Lung (tissue), 11 donors: ENCODE measurements at regions not wholly inside any gene's neighbourhood (a gene's known extent, or its start where the extent isn't known, plus 50 kb on each side); places are given as distances from the start of the nearest gene placed in this dataset.

Experiments used
- ATAC-seq: fragments of 200-7000 bp; cut with Tn5 transposase; one replicate; pipeline ENCODE4 v1.9.1; 2020; ENCODE audit warnings: moderate number of reproducible peaks; ENCODE audit not compliant: insufficient read depth, low FRiP score
- DNase-seq, 3 donors: peaks; one replicate each; pipeline ENCODE4 v3.0.0-alpha.2; 2013 to 2017
- H3K27ac ChIP-seq, 2 donors: one replicate each; pipeline ENCODE4 v1.5.1; 2013; ENCODE audit warnings: mild to moderate bottlenecking in 2 of 2, moderate library complexity in 2 of 2, control low read depth in 1 of 2, inconsistent platforms in 1 of 2, low read depth in 1 of 2, low read length in 1 of 2
- H3K27me3 ChIP-seq, 3 donors: one replicate each; pipeline ENCODE4 v1.5.1; 2013; ENCODE audit warnings: low read length in 2 of 3; ENCODE audit not compliant: control insufficient read depth in 3 of 3, insufficient read depth in 3 of 3
- H3K36me3 ChIP-seq, 4 donors: one replicate each; pipeline ENCODE4 v1.5.1; 2013; ENCODE audit warnings: low read length in 4 of 4, mild to moderate bottlenecking in 1 of 4, moderate library complexity in 1 of 4; ENCODE audit not compliant: control insufficient read depth in 4 of 4, insufficient read depth in 4 of 4
- H3K4me1 ChIP-seq, 5 donors: one replicate each; pipeline ENCODE4 v1.5.1; 2013; ENCODE audit warnings: low read length in 5 of 5, mild to moderate bottlenecking in 2 of 5, moderate library complexity in 1 of 5; ENCODE audit not compliant: control insufficient read depth in 5 of 5, insufficient read depth in 5 of 5
- H3K4me3 ChIP-seq: one replicate; pipeline ENCODE4 v1.5.1; 2013; ENCODE audit warnings: mild to moderate bottlenecking, control low read depth, moderate library complexity
- H3K9ac ChIP-seq, 2 donors: one replicate each; pipeline ENCODE4 v1.5.1; 2013; ENCODE audit warnings: low read length in 2 of 2, control low read depth in 1 of 2; ENCODE audit not compliant: insufficient read depth in 1 of 2
- H3K9me3 ChIP-seq, 4 donors: one replicate each; pipeline ENCODE4 v1.5.1; 2013; ENCODE audit warnings: low read length in 3 of 4, mild to moderate bottlenecking in 1 of 4, moderate library complexity in 1 of 4; ENCODE audit not compliant: control insufficient read depth in 4 of 4, insufficient read depth in 3 of 4
- WGBS, 2 donors: extraction: QIAGEN DNeasy Blood & Tissue Kit; methylation state at CpG; one replicate each; pipeline ENCODE4 v1.1.7; 2013; 5-methylcytosine and 5-hydroxymethylcytosine counted together
- TF ChIP-seq, protein P1 (sequence below): IDR thresholded peaks from 2 replicates; pipeline ENCODE4 v1.5.1; 2012; ENCODE audit warnings: mild to moderate bottlenecking; ENCODE audit errors: control extremely low read depth, extremely low read depth
- donor health status: control.
- donor health status: control.
- donor health status: Bipolar disorder and iron deficiency.
- donor health status: healthy.
- donor health status: DM: yes; HTN: yes; CAD: no.

DNA sequence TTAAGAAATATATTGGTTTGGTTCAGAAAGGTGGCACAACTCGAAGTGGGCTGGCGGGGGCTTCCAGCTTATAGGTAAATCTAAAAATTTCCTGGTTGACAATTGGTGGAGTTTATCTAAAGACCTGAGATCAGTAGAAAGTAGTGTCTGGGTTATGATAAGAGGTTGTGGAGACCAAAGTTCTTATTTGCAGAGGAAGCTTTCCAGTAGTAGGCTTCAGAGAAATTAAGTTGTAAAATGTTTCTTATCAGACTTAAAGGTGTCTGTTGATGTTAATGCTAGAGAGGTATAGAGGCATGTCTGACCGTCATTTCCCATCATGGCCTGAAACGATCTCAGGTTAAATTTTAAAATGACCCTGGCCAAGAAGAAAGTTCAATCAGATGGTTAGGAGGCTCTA, 565.2 kb upstream of the DPPA4 start:
- Histone ChIP-seq H3K4me1 (no peaks in the 10 kb centered on the region), H3K4me3 (no peak overlapping the region), H3K36me3 (no peaks in the 10 kb centered on the region), H3K9me3 (peaks cover 0 to 4% (median 2%) of the 10 kb centered on the region in 4 donors), H3K9ac (no peak overlapping the region), H3K27ac (no peak overlapping the region), H3K27me3 (no peaks in the 10 kb centered on the region)
- no peak for DNase-seq
- 85 to 88% methylated on average over 4 of the region's 4 CpGs for WGBS, 2 donors
- TF ChIP-seq, protein P1, sequence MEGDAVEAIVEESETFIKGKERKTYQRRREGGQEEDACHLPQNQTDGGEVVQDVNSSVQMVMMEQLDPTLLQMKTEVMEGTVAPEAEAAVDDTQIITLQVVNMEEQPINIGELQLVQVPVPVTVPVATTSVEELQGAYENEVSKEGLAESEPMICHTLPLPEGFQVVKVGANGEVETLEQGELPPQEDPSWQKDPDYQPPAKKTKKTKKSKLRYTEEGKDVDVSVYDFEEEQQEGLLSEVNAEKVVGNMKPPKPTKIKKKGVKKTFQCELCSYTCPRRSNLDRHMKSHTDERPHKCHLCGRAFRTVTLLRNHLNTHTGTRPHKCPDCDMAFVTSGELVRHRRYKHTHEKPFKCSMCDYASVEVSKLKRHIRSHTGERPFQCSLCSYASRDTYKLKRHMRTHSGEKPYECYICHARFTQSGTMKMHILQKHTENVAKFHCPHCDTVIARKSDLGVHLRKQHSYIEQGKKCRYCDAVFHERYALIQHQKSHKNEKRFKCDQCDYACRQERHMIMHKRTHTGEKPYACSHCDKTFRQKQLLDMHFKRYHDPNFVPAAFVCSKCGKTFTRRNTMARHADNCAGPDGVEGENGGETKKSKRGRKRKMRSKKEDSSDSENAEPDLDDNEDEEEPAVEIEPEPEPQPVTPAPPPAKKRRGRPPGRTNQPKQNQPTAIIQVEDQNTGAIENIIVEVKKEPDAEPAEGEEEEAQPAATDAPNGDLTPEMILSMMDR: no peak
- ATAC-seq: no peak

DNA sequence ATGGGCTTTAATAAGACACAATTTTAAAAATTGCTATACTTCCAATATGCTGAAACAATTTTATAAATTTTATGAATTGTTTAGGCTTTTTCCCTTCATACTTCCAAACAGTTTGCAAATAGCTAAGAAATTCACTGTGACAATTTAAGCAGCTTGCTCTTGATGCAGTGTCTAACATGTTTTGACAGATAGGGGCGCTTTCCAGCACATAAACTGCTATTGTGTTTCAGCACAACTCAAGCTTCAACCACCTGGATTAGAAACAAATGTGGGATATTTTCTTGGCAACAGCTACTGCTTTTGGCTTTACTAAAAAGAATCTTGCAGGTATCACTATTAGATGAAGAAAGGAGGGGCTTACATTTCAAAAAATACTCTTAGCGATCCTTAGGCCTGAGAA, 565.8 kb upstream of the DPPA4 start:
- Histone ChIP-seq H3K27ac (no peak overlapping the region), H3K9me3 (peaks cover 0 to 4% (median 2%) of the 10 kb centered on the region in 4 donors), H3K4me1 (no peaks in the 10 kb centered on the region), H3K9ac (no peak overlapping the region), H3K4me3 (no peak overlapping the region), H3K27me3 (no peaks in the 10 kb centered on the region), H3K36me3 (no peaks in the 10 kb centered on the region)
- ATAC-seq (no peak), DNase-seq (no peak)
- 81 to 82% methylated on average over 2 of the region's 2 CpGs for WGBS, 2 donors
- TF ChIP-seq, protein P1: no peak

DNA sequence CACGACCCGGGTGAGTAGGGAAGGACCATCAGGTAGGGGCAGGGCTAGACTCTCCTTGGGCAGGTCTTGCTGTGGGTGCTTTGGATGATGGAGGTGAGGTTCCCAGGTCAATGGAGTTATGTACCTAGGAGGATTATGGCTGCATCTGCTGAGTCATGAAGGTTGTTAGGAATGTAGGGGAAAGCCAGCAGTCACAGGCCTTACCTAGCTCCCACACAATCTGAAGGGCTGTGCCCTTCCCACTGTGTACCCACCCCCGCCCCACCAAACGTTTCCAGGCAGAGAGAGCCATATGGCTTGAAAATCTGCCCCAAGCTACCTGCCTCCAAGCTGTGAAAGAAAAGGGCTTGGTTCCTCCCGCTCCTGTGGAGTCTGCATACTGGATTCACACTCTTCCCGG, 573.4 kb upstream of the DPPA4 start:
- Histone ChIP-seq H3K9ac (no peak overlapping the region), H3K36me3 (no peaks in the 10 kb centered on the region), H3K9me3 (peaks cover 0 to 6% (median 3%) of the 10 kb centered on the region in 4 donors), H3K27ac (no peak overlapping the region), H3K27me3 (no peaks in the 10 kb centered on the region), H3K4me3 (no peak overlapping the region), H3K4me1 (no peaks in the 10 kb centered on the region)
- 55 to 76% methylated on average over 6 of the region's 6 CpGs for WGBS, 2 donors
- ATAC-seq: no peak
- TF ChIP-seq, protein P1: no peak
- no peak for DNase-seq

DNA sequence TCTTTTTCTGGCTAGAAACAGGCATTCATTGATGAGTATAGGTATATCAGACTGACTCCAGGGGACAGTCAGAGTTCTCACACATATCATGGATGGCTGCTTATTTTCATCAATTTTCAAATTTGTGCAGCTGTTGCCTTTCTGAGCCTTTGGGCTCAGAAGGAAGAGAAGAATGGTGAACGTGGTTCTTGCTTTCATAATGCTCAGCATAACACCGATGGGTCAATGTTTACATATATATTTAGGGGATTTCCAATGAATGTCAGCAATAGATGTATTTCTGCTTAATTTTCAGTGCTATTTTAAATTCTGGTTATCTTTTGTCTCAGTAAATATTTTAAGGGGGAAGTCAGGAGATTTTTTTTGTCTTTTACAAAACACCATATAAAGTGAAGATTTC, 581.4 kb upstream of the DPPA4 start:
- 64 to 79% methylated on average over 2 of the region's 2 CpGs for WGBS, 2 donors
- Histone ChIP-seq H3K27ac (no peak overlapping the region), H3K4me3 (no peak overlapping the region), H3K4me1 (peaks cover 0 to 18% (median 0%) of the 10 kb centered on the region in 5 donors), H3K9ac (no peak overlapping the region), H3K27me3 (no peaks in the 10 kb centered on the region), H3K36me3 (no peaks in the 10 kb centered on the region), H3K9me3 (peaks cover 0 to 6% (median under 1%) of the 10 kb centered on the region in 4 donors)
- no peak for DNase-seq
- no peak for ATAC-seq
- TF ChIP-seq, protein P1: no peak
